ENCODE measurements at regions not wholly inside any gene's neighbourhood (a gene's known extent, or its start where the extent isn't known, plus 50 kb on each side); places are given as distances from the start of the nearest gene placed in this dataset.
A peak's percentile ranks its signal among the peaks of the same experiment; 100 is the strongest.

DNA sequence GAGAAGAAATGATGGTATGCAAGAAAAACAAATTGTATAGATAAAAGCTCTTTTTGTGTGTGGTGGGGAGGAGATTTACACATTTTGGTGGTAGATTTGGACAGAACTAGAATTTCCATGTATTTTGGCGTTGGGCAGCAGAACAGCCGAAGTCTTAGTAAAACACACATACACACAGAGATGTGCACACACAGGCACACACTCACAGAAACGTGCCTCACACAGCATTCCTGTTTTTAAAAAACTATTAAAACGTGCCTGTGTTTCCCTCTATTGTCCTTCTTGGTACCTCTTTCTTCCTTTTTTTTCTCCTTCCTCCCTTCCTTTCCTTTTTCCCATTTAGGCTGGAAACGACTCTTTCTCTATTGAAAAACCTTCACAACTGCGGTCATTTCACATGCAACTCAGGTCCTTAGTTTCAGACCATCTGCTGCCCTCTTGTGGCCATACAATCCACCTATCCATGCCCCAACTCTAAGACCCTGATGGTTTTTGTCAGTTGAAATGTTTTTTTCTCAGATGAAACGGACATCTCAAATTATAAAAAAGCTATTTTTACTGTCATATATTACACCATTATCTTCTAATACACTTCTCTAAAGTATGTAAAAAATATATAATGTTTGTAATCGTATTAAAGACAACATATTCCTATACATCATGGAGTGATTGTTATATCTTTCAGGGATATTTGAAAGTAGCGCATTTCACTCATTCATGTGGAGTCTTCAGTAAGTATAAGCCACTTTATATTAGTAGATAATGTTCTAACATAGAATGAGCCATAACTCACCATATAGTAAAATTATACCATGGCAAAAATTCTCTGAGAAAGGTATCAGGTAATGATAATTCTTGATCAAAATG lies 386.7 kb upstream of the NOVA1 start:
- peak; percentile 90 for FAIRE-seq
- DNase-seq (ENCODE audit: insufficient read length, low spot score) = no peak

DNA sequence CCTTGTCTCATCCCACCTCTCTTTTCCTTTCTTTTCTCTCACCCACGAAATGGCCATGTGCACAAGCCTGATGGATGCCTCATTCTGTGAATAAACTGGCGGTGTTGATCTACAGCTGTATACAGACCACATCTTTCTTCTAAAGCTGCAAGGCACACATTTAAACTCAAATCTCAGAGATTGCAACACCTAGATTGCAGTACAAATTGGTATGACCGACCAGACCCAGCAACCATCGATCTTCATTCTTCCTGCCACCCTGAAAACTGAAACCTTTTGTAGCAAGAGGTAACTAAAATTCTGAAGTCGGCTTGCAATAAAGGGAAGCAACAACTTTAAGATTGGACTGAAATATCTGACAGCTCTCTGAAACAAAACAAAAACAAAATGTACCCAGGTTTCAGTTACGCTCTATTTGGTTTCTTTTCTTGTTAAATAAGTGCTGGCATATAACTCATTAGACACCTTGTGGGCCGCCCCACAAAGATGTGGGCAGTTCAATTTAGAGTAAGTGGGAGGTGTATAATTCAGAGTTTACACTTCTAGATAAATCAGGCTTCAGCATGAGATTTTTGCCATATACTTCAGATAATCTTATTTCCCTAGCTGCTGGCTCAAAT lies 390.0 kb upstream of the NOVA1 start:
- FAIRE-seq (peak; percentile 71), DNase-seq (ENCODE audit: insufficient read length, low spot score) (no peak)

DNA sequence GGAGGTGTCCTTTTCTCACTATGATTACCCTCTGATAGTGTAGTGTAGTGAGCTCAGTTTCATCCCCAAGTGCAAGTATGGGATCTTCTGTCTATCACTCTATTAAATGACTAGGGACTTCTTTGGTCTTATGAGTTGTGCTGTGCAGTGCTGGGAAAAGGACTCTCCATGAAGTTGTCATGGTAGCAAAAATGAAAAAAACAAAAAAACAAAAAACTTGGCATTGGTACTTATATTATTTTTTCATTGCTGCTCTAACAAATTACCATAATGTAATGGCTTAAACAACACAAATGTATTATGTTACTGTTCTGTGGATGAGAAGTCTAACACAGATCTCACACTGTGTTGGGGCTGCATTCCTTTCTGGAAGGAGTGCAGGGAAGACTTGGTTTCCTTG lies 393.1 kb upstream of the NOVA1 start:
- FAIRE-seq = no peak
- DNase-seq (ENCODE audit: insufficient read length, low spot score) = no peak

DNA sequence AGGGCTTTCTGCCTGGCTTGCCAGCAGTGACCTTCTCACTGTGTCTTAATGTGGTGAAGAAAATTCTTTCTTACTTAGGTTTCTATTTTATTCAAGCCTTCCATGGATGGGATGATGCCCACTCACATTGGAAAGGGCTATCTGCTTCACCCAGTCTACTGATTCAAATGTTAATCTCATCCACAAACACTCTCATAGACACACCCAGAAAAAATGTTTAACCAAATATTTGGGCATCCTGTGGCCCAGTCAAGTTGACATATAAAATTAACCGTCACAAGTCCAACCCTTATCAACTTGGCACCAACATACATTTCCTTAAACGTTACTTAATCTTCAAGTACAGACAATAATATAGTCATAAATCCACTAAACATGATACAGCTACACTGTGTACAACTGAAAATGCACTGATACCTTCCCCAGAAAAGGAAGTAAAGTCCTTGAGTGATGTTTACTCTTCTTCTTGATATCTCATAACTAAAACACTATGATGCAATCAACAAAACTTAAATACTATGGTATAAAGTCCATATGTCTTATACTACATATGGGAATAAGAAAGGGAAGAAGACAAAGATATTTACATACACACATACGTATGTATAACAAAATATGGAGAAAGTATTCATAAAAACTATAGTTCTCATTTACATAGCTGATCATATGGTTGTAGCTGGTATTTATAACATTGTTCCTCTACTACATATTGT lies 394.7 kb upstream of the NOVA1 start:
- DNase-seq (ENCODE audit: insufficient read length, low spot score) = no peak
- no peak for FAIRE-seq

DNA sequence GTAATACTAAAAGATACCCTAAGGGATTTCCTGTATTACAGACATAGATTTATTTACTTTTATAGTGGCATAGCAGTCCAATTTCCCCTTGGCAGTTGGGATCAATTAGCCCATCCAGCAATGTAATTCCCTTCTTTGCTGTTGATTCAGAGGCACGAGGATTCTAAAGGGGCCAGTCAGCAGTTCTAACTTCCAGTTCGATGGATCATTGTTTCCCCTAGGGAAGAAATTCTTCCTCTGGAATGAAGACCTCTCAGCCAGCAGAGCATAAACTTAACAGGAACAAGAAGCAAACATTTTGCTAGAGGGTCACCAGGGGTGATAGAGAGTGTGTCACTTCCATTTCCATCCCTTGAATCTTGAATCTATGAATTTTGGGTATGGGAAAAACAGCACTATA lies 395.7 kb upstream of the NOVA1 start:
- peak; percentile 31 for FAIRE-seq
- DNase-seq (ENCODE audit: insufficient read length, low spot score) = no peak

DNA sequence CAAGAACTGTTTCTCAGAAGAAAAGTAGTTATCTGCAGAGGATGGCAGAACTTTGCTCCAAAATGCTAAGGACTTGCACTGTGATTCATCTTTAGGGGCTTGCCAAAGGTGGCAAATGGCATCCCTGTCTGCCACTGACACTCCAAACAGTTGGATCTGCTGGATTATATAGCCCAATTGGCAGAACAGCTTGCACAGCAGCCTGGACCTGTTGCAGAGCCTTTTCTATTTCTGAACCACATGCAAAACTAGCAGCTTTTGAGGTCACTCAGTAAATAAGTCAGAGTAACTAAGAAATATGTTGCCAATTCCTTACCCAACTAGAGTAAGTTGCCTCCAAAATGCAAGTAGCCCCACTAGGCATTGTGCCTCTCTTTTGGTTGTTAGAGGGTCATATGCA lies 397.5 kb upstream of the NOVA1 start:
- DNase-seq (ENCODE audit: insufficient read length, low spot score) = no peak

DNA sequence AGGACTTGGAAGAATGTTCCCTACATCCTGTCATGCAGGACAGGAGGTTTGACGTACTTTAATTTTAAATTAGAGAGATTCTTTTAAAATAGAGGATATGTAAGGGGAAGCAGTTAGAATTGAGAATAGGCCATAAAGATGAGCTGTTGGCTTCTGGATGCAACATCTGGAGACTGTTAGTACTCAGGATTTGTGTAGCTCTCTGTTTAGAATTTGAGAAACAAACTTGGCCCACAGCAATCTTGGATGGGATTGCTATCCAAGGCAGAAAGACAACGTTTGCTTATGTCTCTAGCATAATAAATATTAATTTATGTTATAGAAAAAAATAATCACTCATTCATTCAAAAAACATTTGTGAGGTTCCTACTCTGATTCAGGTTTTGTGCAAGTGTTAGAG lies 398.4 kb upstream of the NOVA1 start:
- DNase-seq (ENCODE audit: insufficient read length, low spot score) = no peak
- no peak for FAIRE-seq

More for the DNA sequence above, 397.5 kb upstream of the NOVA1 start:
- peak; percentile 54 for FAIRE-seq

DNA sequence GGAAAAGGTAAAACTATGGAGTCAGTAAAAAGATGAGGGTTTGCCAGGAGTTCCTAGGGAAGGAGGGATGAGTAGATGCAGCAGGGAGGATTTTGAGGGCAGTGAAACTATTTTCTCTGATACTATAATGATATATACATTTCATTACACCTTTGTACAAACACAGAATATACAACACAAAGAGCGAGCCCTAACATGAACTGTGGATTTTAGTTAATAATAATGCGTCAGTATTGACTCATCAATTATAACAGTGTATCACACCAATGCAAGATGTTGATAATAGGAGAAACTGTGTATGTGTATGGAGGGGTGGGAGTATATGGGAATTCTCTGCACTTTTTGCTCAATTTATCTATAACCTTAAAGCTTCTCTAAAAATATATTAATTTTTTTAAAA lies 404.3 kb upstream of the NOVA1 start:
- FAIRE-seq (no peak), DNase-seq (ENCODE audit: insufficient read length, low spot score) (no peak)

DNA sequence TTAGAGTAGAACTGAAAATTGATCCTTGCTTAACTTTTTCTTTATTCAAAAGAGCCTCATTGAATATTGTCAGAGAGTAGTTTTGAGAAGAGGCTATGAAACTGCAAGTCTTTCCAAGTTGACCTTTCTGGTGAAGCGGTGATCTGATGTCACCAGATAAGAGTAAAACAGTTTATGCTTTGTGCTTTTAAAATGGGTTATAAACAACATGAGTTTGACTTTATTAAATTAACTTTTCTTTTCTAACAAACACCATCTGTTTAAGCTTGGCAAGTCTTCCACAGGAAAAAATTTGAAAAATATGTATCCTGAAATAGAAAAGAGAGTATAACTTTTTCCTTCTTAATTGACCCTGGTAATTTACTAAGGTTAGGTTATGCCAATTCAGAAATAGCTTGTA lies 408.7 kb upstream of the NOVA1 start:
- no peak for DNase-seq (ENCODE audit: insufficient read length, low spot score)
- FAIRE-seq = no peak

DNA sequence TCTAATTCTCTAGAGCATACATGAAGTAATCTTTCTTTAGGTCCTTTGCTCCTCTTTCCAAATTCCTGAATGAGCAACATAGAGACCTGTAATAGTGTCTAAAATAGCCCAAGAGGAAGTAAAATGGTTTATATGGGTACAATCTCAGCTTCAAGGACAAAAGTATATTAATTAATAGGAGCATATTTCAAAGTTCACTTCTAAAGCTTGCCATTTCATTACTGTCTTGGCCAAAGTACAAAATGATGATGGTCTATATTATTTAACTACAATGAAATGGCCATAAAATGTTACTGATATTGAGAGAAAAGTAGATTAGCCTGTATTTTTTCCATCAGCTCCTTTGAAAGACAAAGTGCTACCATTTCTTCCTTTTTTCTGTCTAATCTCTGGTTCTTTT lies 410.4 kb upstream of the NOVA1 start:
- FAIRE-seq (no peak), DNase-seq (ENCODE audit: insufficient read length, low spot score) (no peak)

DNA sequence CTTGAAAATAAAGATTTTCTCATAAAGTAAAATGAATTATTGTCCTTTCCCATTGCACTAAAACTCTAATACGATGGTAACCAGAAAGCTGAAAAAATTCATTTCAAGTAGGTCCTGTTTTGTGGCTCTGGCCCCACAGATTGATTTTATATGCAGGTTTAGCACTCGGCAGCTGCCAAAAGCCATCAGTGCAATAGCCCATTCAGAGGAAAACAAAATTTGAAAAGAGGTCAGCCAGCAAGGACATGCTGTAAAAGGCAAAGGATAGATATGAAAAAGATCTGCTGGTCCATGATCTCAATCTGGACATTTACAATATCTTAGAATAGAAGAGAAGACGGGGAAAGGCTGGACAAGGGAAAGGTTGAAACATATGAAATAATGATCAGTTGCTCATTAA lies 414.8 kb upstream of the NOVA1 start:
- DNase-seq (ENCODE audit: insufficient read length, low spot score) (no peak), FAIRE-seq (no peak)

DNA sequence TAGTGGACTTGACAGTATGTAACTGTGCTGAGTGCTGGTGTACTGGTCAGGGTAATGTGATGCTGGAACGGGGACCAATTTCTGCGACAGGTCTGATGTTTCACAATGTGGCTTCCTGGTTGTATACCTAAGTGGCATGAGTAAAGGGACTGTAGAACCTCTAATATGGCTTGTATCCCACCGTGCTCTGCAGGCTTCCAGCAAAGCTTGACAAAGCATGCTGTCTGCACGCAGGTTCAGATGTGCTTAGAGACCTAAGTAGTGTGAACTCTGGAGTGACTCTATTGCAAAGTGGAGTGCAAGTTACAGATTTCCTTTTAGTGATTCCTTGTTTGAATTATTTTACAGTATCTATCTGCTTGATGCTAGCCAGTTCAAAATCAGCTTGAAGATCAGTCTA lies 415.8 kb upstream of the NOVA1 start:
- DNase-seq (ENCODE audit: insufficient read length, low spot score) = no peak
- no peak for FAIRE-seq

DNA sequence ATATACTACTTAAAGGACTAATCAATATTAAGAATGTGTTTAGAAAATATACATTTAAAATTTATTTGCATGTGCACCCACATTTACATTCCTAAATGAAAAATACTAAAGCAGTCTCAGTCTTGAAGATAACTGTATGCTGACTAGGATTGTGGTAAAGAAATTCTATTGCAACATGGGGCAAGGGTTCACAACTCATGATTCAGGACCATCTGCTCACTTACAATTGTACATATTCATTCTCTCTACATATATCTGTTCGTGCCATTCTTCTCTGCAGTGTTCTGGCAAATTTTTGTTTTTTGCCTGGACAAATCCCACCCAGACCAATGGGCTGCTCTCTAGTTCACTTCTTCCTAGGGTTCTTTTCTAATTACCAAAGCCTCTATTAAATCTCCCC lies 417.2 kb upstream of the NOVA1 start:
- DNase-seq (ENCODE audit: insufficient read length, low spot score) (no peak), FAIRE-seq (no peak)

DNA sequence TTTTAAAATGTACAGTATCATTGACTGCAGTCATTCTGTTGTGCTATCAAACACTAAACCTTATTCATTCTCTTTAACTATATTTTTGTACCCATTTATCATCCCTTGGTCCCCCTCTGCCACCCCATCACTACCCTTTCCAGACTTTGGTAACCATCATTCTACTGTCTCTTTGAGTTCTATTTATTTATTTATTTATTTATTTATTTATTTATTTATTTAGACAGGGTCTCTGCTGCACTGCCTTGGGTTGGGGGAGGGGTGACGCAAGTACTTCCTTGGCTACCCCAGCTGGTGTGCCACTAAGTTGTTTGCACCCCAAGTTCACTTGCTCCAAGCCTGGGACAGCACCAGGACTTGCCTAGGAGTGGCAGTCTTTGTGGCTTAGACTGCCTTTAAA lies 427.8 kb upstream of the NOVA1 start:
- FAIRE-seq = no peak
- DNase-seq (ENCODE audit: insufficient read length, low spot score) = no peak

DNA sequence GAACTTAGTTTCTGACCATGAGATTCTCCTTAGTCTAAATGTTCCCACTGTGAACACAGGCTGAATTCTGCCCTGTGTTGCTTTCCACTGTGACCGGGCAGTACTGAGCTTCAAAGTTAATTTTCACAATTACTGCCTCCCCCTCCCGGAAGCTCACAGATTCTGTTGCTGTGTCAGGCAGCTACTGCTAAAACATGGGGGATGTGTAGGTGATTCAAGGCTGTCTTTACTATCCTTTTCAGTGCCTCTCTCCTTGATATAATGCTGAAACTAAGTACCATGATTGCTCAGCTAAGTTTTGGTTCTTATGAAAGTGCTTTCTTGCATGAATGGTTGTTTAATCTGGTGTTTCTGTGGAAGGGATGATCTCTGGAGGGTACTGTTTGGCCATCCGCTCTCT lies 428.3 kb upstream of the NOVA1 start:
- FAIRE-seq (no peak), DNase-seq (ENCODE audit: insufficient read length, low spot score) (no peak)

DNA sequence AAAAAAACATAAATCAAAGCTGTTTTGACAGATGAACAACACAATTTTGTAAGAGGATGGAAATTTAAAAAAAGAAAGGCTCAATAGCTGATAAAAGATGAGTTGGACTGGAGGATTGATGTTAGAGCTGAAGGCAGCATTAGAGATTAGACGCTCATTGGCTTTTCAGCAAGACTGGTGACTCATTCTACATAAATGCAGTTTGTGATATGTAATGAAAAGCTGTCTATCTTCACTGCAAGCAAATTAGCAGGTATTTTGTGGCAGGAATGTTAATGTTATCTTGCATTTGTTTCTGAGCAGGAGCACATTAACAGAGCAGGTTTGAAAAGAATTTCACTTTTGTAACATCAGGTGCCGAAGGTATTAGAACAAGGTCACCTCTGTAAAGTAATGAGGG lies 442.7 kb upstream of the NOVA1 start:
- DNase-seq (ENCODE audit: insufficient read length, low spot score) = peak; percentile 32
- peak; percentile 89 for FAIRE-seq

DNA sequence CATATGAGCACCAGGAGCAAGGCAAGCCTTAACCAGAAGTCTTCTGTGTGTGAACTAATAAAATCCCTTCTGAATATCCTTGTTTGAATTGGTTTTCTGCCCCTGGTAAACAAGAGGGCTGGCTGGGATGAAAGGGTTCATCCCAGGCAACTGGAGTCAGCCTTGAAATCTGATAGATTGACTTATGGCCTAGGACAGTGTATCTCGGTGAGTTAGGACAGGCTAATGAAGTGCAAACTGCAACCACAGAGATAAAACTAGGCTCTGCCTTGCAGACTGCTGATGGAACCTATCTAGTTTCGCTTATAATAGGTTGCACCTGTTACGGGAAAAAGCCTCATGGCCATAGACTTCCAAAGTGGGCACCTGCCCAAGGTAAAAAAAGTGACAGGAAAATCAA lies 451.9 kb upstream of the NOVA1 start:
- FAIRE-seq (no peak), DNase-seq (ENCODE audit: insufficient read length, low spot score) (no peak)

DNA sequence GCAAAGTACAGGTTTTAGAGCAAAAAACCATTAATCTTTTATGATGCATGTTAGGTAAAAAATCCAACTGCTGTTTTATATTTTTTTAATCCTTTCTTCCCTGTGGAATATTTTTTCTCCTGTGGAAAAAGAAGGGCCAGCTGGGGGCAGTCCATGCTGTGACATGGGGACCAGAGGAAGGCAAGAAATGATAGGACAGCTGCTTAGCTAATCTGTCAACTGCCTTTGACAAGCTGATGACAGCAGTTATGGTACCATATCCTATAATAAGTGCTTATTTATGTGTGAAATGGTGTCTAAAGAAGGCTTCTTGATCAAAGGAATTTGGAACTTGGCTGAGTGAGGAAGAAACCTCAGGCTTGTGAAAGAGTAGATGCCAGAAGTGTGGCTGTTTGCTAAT lies 452.4 kb upstream of the NOVA1 start:
- FAIRE-seq = no peak
- DNase-seq (ENCODE audit: insufficient read length, low spot score) = no peak

DNA sequence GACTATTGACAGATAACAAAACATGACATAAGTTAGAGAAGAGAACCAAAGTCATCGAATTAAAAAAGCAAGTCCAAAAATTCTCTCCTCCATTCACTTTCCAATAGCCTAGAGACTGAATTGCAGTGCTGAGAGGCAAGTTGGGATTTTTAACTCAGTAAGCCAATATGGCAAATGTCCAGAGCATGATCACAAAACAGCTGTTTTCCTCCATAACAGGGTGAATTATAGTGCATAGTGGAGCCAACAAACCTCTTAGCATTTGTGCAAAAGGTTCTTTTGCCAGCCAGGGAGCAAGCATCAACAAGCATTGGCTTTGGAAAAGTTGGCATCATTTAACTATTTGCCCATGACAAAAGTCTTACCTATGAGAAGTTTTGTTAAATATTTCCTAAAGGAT lies 458.8 kb upstream of the NOVA1 start:
- no peak for FAIRE-seq
- DNase-seq (ENCODE audit: insufficient read length, low spot score) = no peak

DNA sequence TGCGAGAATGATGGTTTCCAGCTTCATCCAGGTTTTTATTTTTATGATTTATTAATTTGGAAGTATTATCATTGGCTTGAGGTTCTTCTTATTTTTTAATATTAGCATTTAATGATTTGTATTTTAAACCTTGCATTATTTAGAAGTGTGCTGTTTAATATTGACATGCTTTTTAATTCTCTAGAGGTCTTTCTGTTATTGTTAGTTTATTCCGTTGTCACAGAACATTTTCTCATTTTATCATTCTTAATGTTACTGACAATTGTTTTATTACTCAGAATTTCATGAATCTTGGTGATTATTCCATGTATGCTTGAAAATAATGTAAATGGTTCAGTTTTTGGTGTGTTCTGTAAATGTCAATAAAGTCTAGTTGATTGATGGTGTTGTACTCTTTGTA lies 463.5 kb upstream of the NOVA1 start:
- DNase-seq (ENCODE audit: insufficient read length, low spot score) (no peak), FAIRE-seq (no peak)

DNA sequence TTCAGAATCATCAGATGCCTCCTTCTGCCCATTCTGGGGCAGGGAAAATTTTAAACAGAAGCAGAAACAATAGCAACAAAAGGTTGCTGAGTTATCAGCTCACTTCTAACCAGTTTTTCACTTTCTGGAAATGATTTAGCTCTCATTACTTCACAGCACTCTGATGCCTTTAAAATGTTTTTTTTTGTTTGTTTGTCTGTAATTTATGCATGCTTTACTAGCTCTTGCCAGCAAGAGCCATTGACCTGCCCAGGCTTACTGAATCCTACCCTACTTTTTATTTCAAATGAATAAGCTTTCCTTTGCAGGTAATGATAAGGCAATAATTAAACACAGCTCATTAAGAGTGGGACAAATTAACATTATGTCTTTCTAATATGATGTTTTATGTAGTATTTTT lies 466.1 kb upstream of the NOVA1 start:
- DNase-seq (ENCODE audit: insufficient read length, low spot score) = no peak
- no peak for FAIRE-seq

DNA sequence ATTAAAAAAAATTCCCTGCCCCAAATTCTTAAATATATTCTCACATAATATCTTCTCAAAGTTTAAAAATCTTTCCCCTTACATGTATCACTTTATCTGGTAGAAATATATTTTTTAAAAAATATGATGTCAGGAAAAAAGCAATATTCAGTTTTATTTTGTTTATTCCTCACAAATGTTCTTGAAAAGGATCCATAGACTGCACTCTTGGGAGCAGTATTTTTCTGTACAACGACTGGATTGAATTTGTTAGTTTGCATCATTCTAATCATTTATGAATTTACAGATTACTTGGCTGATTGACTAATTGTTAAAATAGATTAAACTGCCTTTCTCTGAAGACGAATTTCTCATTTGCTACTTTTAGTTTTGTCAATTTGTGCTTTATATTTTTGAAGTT lies 468.1 kb upstream of the NOVA1 start:
- DNase-seq (ENCODE audit: insufficient read length, low spot score) (no peak), FAIRE-seq (no peak)

Measured in HTR-8/SVneo (cell line).